H1 (cell line): ENCODE measurements at regions not wholly inside any gene's neighbourhood (a gene's known extent, or its start where the extent isn't known, plus 50 kb on each side); places are given as distances from the start of the nearest gene placed in this dataset.

ENCODE experiments used
- CTCF ChIA-PET: fragments of 300-600 bp; sonication (Branson Sonifier 250); formaldehyde crosslinking; loops from one replicate; lab custom pipeline; 2021; ENCODE audit not compliant: partially characterized antibody; lab: Charles Lee
- POLR2A ChIA-PET: fragments of 300-600 bp; sonication (Branson Sonifier 250); formaldehyde crosslinking; loops from one replicate; lab custom pipeline; 2021; ENCODE audit warnings: inconsistent platforms; ENCODE audit not compliant: partially characterized antibody; lab: Charles Lee
- DNase-seq, 2 experiments: peaks; one replicate each; pipeline versions ENCODE4 v3.0.0 to v3.0.0-alpha.2; 2010 to 2022; ENCODE audit warnings: low spot score in 2 of 2, low read depth in 1 of 2, mixed read lengths in 1 of 2
- FAIRE-seq: peaks from 2 replicates; lab custom pipeline; 2011; peaks lifted over from hg19 to GRCh38; lab: Jason Lieb, UNC
- H2AFZ ChIP-seq: 2 replicates; pipeline ENCODE4 v1.8.1; 2012; ENCODE audit warnings: low read length, inconsistent platforms
- H2AK5ac ChIP-seq: 2 replicates; pipeline ENCODE4 v1.6.1; 2013; ENCODE audit warnings: low read depth, low read length
- H2BK120ac ChIP-seq: replicated peaks from 2 replicates; pipeline ENCODE3; 2013; ENCODE audit warnings: low read depth, low read length, inconsistent platforms
- H2BK12ac ChIP-seq: 2 replicates; pipeline ENCODE4 v1.6.1; 2013; ENCODE audit warnings: low read depth, low read length
- H2BK15ac ChIP-seq: 2 replicates; pipeline ENCODE4 v1.6.1; 2013; ENCODE audit warnings: low read length
- H2BK20ac ChIP-seq: 2 replicates; pipeline ENCODE4 v1.6.1; 2013; ENCODE audit warnings: low read length
- H2BK5ac ChIP-seq: 2 replicates; pipeline ENCODE4 v1.6.1; 2013; ENCODE audit warnings: low read depth, low read length
- H3K14ac ChIP-seq: 2 replicates; pipeline ENCODE4 v1.6.1; 2013; ENCODE audit warnings: inconsistent platforms; ENCODE audit not compliant: insufficient read length
- H3K18ac ChIP-seq: 2 replicates; pipeline ENCODE4 v1.6.1; 2013; ENCODE audit warnings: low read length; ENCODE audit errors: extremely low read depth
- H3K23ac ChIP-seq: 2 replicates; pipeline ENCODE4 v1.6.1; 2013; ENCODE audit warnings: inconsistent platforms; ENCODE audit not compliant: insufficient read length
- H3K23me2 ChIP-seq: 2 replicates; pipeline ENCODE4 v1.6.1; 2013; ENCODE audit warnings: low read depth, low read length
- H3K27ac ChIP-seq: 2 replicates; pipeline ENCODE4 v1.6.1; 2011; ENCODE audit warnings: low read depth, low read length, inconsistent platforms
- H3K27me3 ChIP-seq, 4 experiments: replicated peaks in 1 of 4; 1 replicate in 1 of 4; 2 replicates in 3 of 4; pipeline versions ENCODE4 v1.6.1 to v1.8.1; 2011 to 2013; ENCODE audit warnings: low read length in 3 of 4, mild to moderate bottlenecking in 3 of 4, inconsistent platforms in 2 of 4, mixed read lengths in 2 of 4, moderate library complexity in 1 of 4; ENCODE audit not compliant: control insufficient read depth in 3 of 4, insufficient read depth in 3 of 4; ENCODE audit errors: extremely low read depth in 1 of 4
- H3K36me3 ChIP-seq, 4 experiments: 2 replicates each; pipeline versions ENCODE4 v1.6.1 to v1.8.1; 2011 to 2013; ENCODE audit warnings: mild to moderate bottlenecking in 4 of 4, low read length in 3 of 4, moderate library complexity in 2 of 4, control low read depth in 1 of 4, inconsistent platforms in 1 of 4; ENCODE audit not compliant: insufficient read depth in 4 of 4, control insufficient read depth in 2 of 4
- H3K4ac ChIP-seq: replicated peaks from 2 replicates; pipeline ENCODE3; 2013; ENCODE audit warnings: low read length, low read depth, mixed read lengths, inconsistent platforms; ENCODE audit not compliant: insufficient read length
- H3K4me1 ChIP-seq, 4 experiments: replicated peaks in 1 of 4; 1 replicate in 1 of 4; 2 replicates in 3 of 4; pipeline versions ENCODE4 v1.6.1 to v1.8.1; 2011 to 2013; ENCODE audit warnings: low read length in 3 of 4, inconsistent platforms in 2 of 4, mixed read lengths in 1 of 4; ENCODE audit not compliant: insufficient read depth in 4 of 4, control insufficient read depth in 3 of 4
- H3K4me2 ChIP-seq, 2 experiments: 2 replicates each; pipeline versions ENCODE4 v1.6.1 to v1.8.1; 2011 to 2013; ENCODE audit warnings: low read depth in 2 of 2, low read length in 2 of 2, control low read depth in 1 of 2, inconsistent platforms in 1 of 2, mild to moderate bottlenecking in 1 of 2; ENCODE audit not compliant: insufficient read depth in 1 of 2
- H3K4me3 ChIP-seq, 4 experiments: fragments of 200-600, 300-600 bp in 1 of 4; sonication (generic), shearing (Covaris generic), sonication (Bioruptor Twin) in 1 of 4; 2 replicates each; pipeline versions ENCODE4 v1.5.1 to v1.8.1; 2011 to 2016; ENCODE audit warnings: low read length in 4 of 4, low read depth in 3 of 4, control low read depth in 2 of 4, inconsistent platforms in 2 of 4, mild to moderate bottlenecking in 2 of 4, mixed read lengths in 1 of 4, moderate library complexity in 1 of 4; ENCODE audit not compliant: insufficient read depth in 2 of 4; ENCODE audit errors: extremely low read depth in 1 of 4
- H3K56ac ChIP-seq: replicated peaks from 2 replicates; pipeline ENCODE3; 2013; ENCODE audit warnings: low read depth, mild to moderate bottlenecking, mixed read lengths, low read length, inconsistent platforms; ENCODE audit not compliant: insufficient read length
- H3K79me1 ChIP-seq: 2 replicates; pipeline ENCODE4 v1.6.1; 2013; ENCODE audit warnings: low read depth, low read length, control low read depth
- H3K79me2 ChIP-seq, 2 experiments: 2 replicates each; pipeline versions ENCODE4 v1.6.1 to v1.8.1; 2012 to 2013; ENCODE audit warnings: low read length in 2 of 2, mild to moderate bottlenecking in 2 of 2, inconsistent platforms in 1 of 2; ENCODE audit not compliant: insufficient read depth in 2 of 2, control insufficient read depth in 1 of 2
- H3K9ac ChIP-seq, 4 experiments: replicated peaks in 1 of 4; 1 replicate in 1 of 4; 2 replicates in 3 of 4; pipeline versions ENCODE4 v1.6.1 to v1.8.1; 2011 to 2013; ENCODE audit warnings: low read depth in 3 of 4, low read length in 3 of 4, control low read depth in 2 of 4, mild to moderate bottlenecking in 2 of 4, moderate library complexity in 2 of 4, inconsistent platforms in 1 of 4; ENCODE audit errors: extremely low read depth in 1 of 4
- H3K9me3 ChIP-seq, 2 experiments: 2 replicates each; pipeline versions ENCODE4 v1.6.1 to v1.8.1; 2012 to 2013; ENCODE audit warnings: mild to moderate bottlenecking in 2 of 2, moderate library complexity in 2 of 2, control low read depth in 1 of 2, inconsistent platforms in 1 of 2, low read depth in 1 of 2, low read length in 1 of 2, mixed read lengths in 1 of 2; ENCODE audit not compliant: insufficient read depth in 2 of 2
- H4K20me1 ChIP-seq, 2 experiments: replicated peaks in 1 of 2; 2 replicates each; pipeline versions ENCODE3 to v1.8.1; 2011 to 2013; ENCODE audit warnings: inconsistent platforms in 2 of 2, low read length in 2 of 2, mild to moderate bottlenecking in 1 of 2; ENCODE audit not compliant: insufficient read depth in 2 of 2, control insufficient read depth in 1 of 2
- H4K5ac ChIP-seq: 2 replicates; pipeline ENCODE4 v1.6.1; 2013; ENCODE audit warnings: low read length, low read depth, mixed read lengths, inconsistent platforms; ENCODE audit not compliant: insufficient read length
- H4K8ac ChIP-seq: 2 replicates; pipeline ENCODE4 v1.8.0; 2013; ENCODE audit warnings: mild to moderate bottlenecking, moderate library complexity, low read length, inconsistent platforms; ENCODE audit not compliant: insufficient read depth; ENCODE audit errors: extremely low read depth
- H4K91ac ChIP-seq: replicated peaks from 2 replicates; pipeline ENCODE3; 2013; ENCODE audit warnings: low read length, mixed read lengths, inconsistent platforms; ENCODE audit not compliant: insufficient read length
- BRCA1 ChIP-seq: IDR thresholded peaks from 2 replicates; pipeline ENCODE4 v1.6.1; 2012; ENCODE audit warnings: low read depth, low read length, improper control_type of control experiment
- CBX5 ChIP-seq: fragments of 300-800, 300-1000 bp; sonication (generic); IDR thresholded peaks from 2 replicates; pipeline ENCODE4 v1.7.1; 2016; ENCODE audit warnings: antibody characterized with exemption, low read length, low read depth
- CHD2 ChIP-seq: IDR thresholded peaks from 2 replicates; pipeline ENCODE4 v1.6.1; 2012; ENCODE audit warnings: low read length, improper control_type of control experiment
- EZH2 ChIP-seq: fragments of 200-600 bp; sonication (generic); IDR thresholded peaks from 2 replicates; pipeline ENCODE4 v1.7.1; 2012; ENCODE audit warnings: low read depth, mild to moderate bottlenecking, moderate library complexity, low read length, inconsistent platforms; ENCODE audit not compliant: severe bottlenecking
- MAFK ChIP-seq: IDR thresholded peaks from 2 replicates; pipeline ENCODE4 v1.6.1; 2012; ENCODE audit warnings: low read depth, mild to moderate bottlenecking, improper control_type of control experiment, low read length
- NANOG ChIP-seq: IDR thresholded peaks from 2 replicates; pipeline ENCODE4 v1.6.1; 2011; ENCODE audit warnings: low read length, low read depth, mild to moderate bottlenecking, inconsistent platforms; ENCODE audit not compliant: insufficient read depth, poor library complexity, severe bottlenecking
- NRF1 ChIP-seq: IDR thresholded peaks from 2 replicates; pipeline ENCODE4 v1.6.1; 2011; ENCODE audit warnings: mild to moderate bottlenecking, low read depth, low read length, improper control_type of control experiment
- POLR2AphosphoS5 ChIP-seq: IDR thresholded peaks from 2 replicates; pipeline ENCODE4 v1.6.1; 2011; ENCODE audit warnings: low read depth, low read length
- POU5F1 ChIP-seq: IDR thresholded peaks from 2 replicates; pipeline ENCODE4 v1.6.1; 2011; ENCODE audit warnings: low read depth, mild to moderate bottlenecking, low read length, moderate library complexity
- RBBP5 ChIP-seq: IDR thresholded peaks from 2 replicates; pipeline ENCODE4 v1.7.1; 2012; ENCODE audit warnings: low read depth, mild to moderate bottlenecking, inconsistent platforms, low read length, moderate library complexity, borderline replicate concordance
- SP1 ChIP-seq: IDR thresholded peaks from 2 replicates; pipeline ENCODE4 v1.6.1; 2011; ENCODE audit warnings: low read depth, low read length
- TCF12 ChIP-seq: IDR thresholded peaks from 2 replicates; pipeline ENCODE4 v1.6.1; 2011; ENCODE audit warnings: low read depth, mild to moderate bottlenecking, low read length
- WGBS, 2 experiments: shearing (Covaris generic) in 1 of 2; methylation state at CpG; one replicate each; pipeline versions ENCODE4 v1.1.6 to v1.1.7; 2013 to 2015; ENCODE audit warnings: low lambda C conversion rate in 2 of 2, mixed read lengths in 2 of 2, inconsistent platforms in 1 of 2, low coverage in 1 of 2, missing lambda C conversion rate in 1 of 2; ENCODE audit not compliant: insufficient replicate concordance in 2 of 2, insufficient coverage in 1 of 2, insufficient read length in 1 of 2; ENCODE audit errors: extremely low coverage in 1 of 2, missing lambda C conversion rate in 1 of 2; 5-methylcytosine and 5-hydroxymethylcytosine counted together

- FAIRE-seq: no peak
- POLR2A ChIA-PET: no interaction called here
- H2BK15ac ChIP-seq: no peak overlapping the region
These were observed 219.6 kb downstream of the INSIG2 start for GRCh38 chr2:118307864-118308263.

More at GRCh38 chr2:118307864-118308263, 219.6 kb downstream of the INSIG2 start:
- Histone ChIP-seq H3K4me1 (peaks cover 0 to 11% (median 5%) of the 10 kb centered on the region in 4 experiments; a peak in 5 of 7 replicates), H3K18ac (no peak overlapping the region), H3K4me2 (no peak overlapping the region), H2BK20ac (no peak overlapping the region), H3K14ac (no peak overlapping the region), H3K4ac (no peak overlapping the region), H4K91ac (no peak overlapping the region), H3K27ac (no peak overlapping the region), H3K4me3 (no peak overlapping the region), H3K9ac (no peak overlapping the region), H2BK120ac (no peak overlapping the region), H3K79me2 (no peaks in the 10 kb centered on the region), H3K23ac (no peak overlapping the region), H4K8ac (no peak overlapping the region), H4K5ac (no peak overlapping the region), H2AK5ac (no peak overlapping the region), H3K23me2 (peaks cover 4% of the 10 kb centered on the region), H3K9me3 (no peaks in the 10 kb centered on the region), H3K27me3 (peaks cover 0 to 3% (median 0%) of the 10 kb centered on the region in 4 experiments; a peak in 3 of 7 replicates), H4K20me1 (no peaks in the 10 kb centered on the region), H3K79me1 (no peaks in the 10 kb centered on the region; the same call in 1 of the 2 replicates), H3K56ac (no peak overlapping the region), H2AFZ (no peak overlapping the region), H3K36me3 (no peaks in the 10 kb centered on the region), H2BK12ac (0 out of 2 replicates have a peak overlapping the region, but pooled peaks have one; percentile 6), H2BK5ac (no peak overlapping the region)
- no peak for TF ChIP-seq POU5F1
- no peak for TF ChIP-seq POLR2AphosphoS5
- no peak for TF ChIP-seq CHD2
- no peak for TF ChIP-seq RBBP5
- TF ChIP-seq EZH2: no peak
- no peak for TF ChIP-seq BRCA1
- no peak for TF ChIP-seq NANOG
- no peak for TF ChIP-seq SP1
- TF ChIP-seq NRF1: no peak
- no peak for TF ChIP-seq TCF12
- no peak for TF ChIP-seq CBX5
- no peak for TF ChIP-seq MAFK
- CTCF ChIA-PET: interaction anchor here (0.9 to 1.1 kb wide), 2 partner anchors 9 to 11 kb away, joined by 3 to 4 read pairs; no protein-coding TSS in a partner anchor
- DNase-seq: no peak
- WGBS, 2 experiments: 63% methylated on average over 2 of the region's 2 CpGs; no CpG with 5 or more reads in 1 of the 2 experiments
